ENCODE measurements at regions not wholly inside any gene's neighbourhood (a gene's known extent, or its start where the extent isn't known, plus 50 kb on each side); places are given as distances from the start of the nearest gene placed in this dataset.
"Not testable (repeated sequence)": the region's sequence is repeated elsewhere in the genome, so short reads cannot be mapped to it uniquely, and the experiment has no call there.

- DNase-seq = no peak
These were observed 270.4 kb upstream of the TMEFF2 start for GRCh38 chr2:192465141-192465540.

GRCh38 chr2:192459422-192459821, 264.7 kb upstream of the TMEFF2 start:
- DNase-seq = no peak

GRCh38 chr2:192448881-192449280, 254.1 kb upstream of the TMEFF2 start:
- DNase-seq = no peak

- DNase-seq = no peak
These were observed 249.6 kb upstream of the TMEFF2 start for GRCh38 chr2:192444286-192444838.

GRCh38 chr2:192443831-192444230, 249.1 kb upstream of the TMEFF2 start:
- no peak for DNase-seq

GRCh38 chr2:192438239-192438638, 243.5 kb upstream of the TMEFF2 start:
- no peak for DNase-seq

GRCh38 chr2:192437653-192438052, 242.9 kb upstream of the TMEFF2 start:
- no peak for DNase-seq

GRCh38 chr2:192424243-192424642, 229.5 kb upstream of the TMEFF2 start:
- no peak for DNase-seq

GRCh38 chr2:192419786-192420185, 225.1 kb upstream of the TMEFF2 start:
- DNase-seq = no peak

- peak; percentile 67 for DNase-seq
These were observed 221.3 kb upstream of the TMEFF2 start for GRCh38 chr2:192416060-192416459.

- no peak for DNase-seq
These were observed 220.1 kb upstream of the TMEFF2 start for GRCh38 chr2:192414794-192415193.

GRCh38 chr2:192413812-192414681, 219.3 kb upstream of the TMEFF2 start:
- DNase-seq = peak; percentile 45

GRCh38 chr2:192412866-192413265, 218.1 kb upstream of the TMEFF2 start:
- DNase-seq = not testable (repeated sequence)

- no peak for DNase-seq
These were observed 217.7 kb upstream of the TMEFF2 start for GRCh38 chr2:192412394-192412793.

- no peak for DNase-seq
These were observed 217.0 kb upstream of the TMEFF2 start for GRCh38 chr2:192411755-192412154.

- no peak for DNase-seq
These were observed 215.6 kb upstream of the TMEFF2 start for GRCh38 chr2:192410319-192410718.

- no peak for DNase-seq
These were observed 213.0 kb upstream of the TMEFF2 start for GRCh38 chr2:192407692-192408091.

- no peak for DNase-seq
These were observed 203.5 kb upstream of the TMEFF2 start for GRCh38 chr2:192398236-192398635.

GRCh38 chr2:192394605-192395004, 199.9 kb upstream of the TMEFF2 start:
- no peak for DNase-seq

- no peak for DNase-seq
These were observed 196.3 kb upstream of the TMEFF2 start for GRCh38 chr2:192391041-192391440.

GRCh38 chr2:192390401-192390800, 195.7 kb upstream of the TMEFF2 start:
- no peak for DNase-seq

GRCh38 chr2:192384191-192384590, 189.5 kb upstream of the TMEFF2 start:
- not testable (repeated sequence) for DNase-seq

- no peak for DNase-seq
These were observed 186.3 kb upstream of the TMEFF2 start for GRCh38 chr2:192381082-192381481.

- DNase-seq = no peak
These were observed 185.0 kb upstream of the TMEFF2 start for GRCh38 chr2:192379736-192380135.

GRCh38 chr2:192377173-192377572, 182.4 kb upstream of the TMEFF2 start:
- DNase-seq = no peak

Measured in NCI-H510A treated with DMSO at 0.1 percent for 48 hours (cell line).